HepG2 (cell line): ENCODE measurements at regions not wholly inside any gene's neighbourhood (a gene's known extent, or its start where the extent isn't known, plus 50 kb on each side); places are given as distances from the start of the nearest gene placed in this dataset.
A peak's percentile ranks its signal among the peaks of the same experiment; 100 is the strongest.

ENCODE experiments used
- ETS1 ChIP-seq: sonication (generic); formaldehyde crosslinking; IDR thresholded peaks from 2 replicates; pipeline ENCODE4 v1.4.0; 2020; ENCODE audit warnings: missing genetic modification reagents
- GABPA ChIP-seq, 2 experiments: IDR thresholded peaks; 2 replicates each; pipeline ENCODE4 v1.6.1; 2011 to 2016; ENCODE audit warnings: low read depth in 2 of 2, low read length in 1 of 2, missing biosample characterization in 1 of 2, missing genetic modification characterization in 1 of 2
- KLF16 ChIP-seq, 2 experiments: sonication (generic) in 1 of 2; formaldehyde crosslinking in 1 of 2; IDR thresholded peaks; 2 replicates each; pipeline versions ENCODE4 v1.6.1 to v1.8.0; 2016 to 2023; ENCODE audit warnings: missing genetic modification reagents in 2 of 2, missing compliant biosample characterization in 1 of 2
- MAFG ChIP-seq: sonication (generic); formaldehyde crosslinking; IDR thresholded peaks from 2 replicates; pipeline ENCODE4 v1.5.1; 2020; ENCODE audit warnings: mild to moderate bottlenecking, missing genetic modification reagents
- MTA1 ChIP-seq: sonication (generic); formaldehyde crosslinking; IDR thresholded peaks from 2 replicates; pipeline ENCODE4 v1.4.0; 2020; ENCODE audit warnings: missing genetic modification reagents, mild to moderate bottlenecking, borderline replicate concordance
- NCOA1 ChIP-seq: sonication (generic); formaldehyde crosslinking; IDR thresholded peaks from 2 replicates; pipeline ENCODE4 v1.9.0; 2021; ENCODE audit warnings: missing genetic modification reagents
- NCOR1 ChIP-seq: fragments of 200-600 bp; sonication (generic); IDR thresholded peaks from 2 replicates; pipeline ENCODE4 v1.7.0; 2017; ENCODE audit warnings: antibody characterized with exemption, low read length, borderline replicate concordance
- ONECUT2 ChIP-seq: sonication (generic); formaldehyde crosslinking; IDR thresholded peaks from 2 replicates; pipeline ENCODE4 v1.4.0; 2020; ENCODE audit warnings: missing genetic modification reagents
- SUZ12 ChIP-seq: fragments of 150-350 bp; IDR thresholded peaks from 2 replicates; pipeline ENCODE4 v1.6.1; 2014; ENCODE audit warnings: low read depth, low read length
- TP53 ChIP-seq: sonication (generic); formaldehyde crosslinking; conservative IDR thresholded peaks from 2 replicates; pipeline ENCODE4 v1.4.0; 2020; ENCODE audit warnings: missing genetic modification reagents
- ZNF644 ChIP-seq: IDR thresholded peaks from 2 replicates; pipeline ENCODE4 v1.6.1; 2016; ENCODE audit warnings: low read depth
- ZNF781 ChIP-seq: sonication (generic); formaldehyde crosslinking; IDR thresholded peaks from 2 replicates; pipeline ENCODE4 v1.5.1; 2020; ENCODE audit warnings: borderline replicate concordance, mild to moderate bottlenecking, missing genetic modification reagents; ENCODE audit errors: not compliant biosample characterization
- ZNF790 ChIP-seq: sonication (generic); formaldehyde crosslinking; IDR thresholded peaks from 2 replicates; pipeline ENCODE4 v1.8.0; 2022; ENCODE audit warnings: missing genetic modification reagents, mild to moderate bottlenecking, borderline replicate concordance
- ZNF891 ChIP-seq: sonication (generic); formaldehyde crosslinking; IDR thresholded peaks from 2 replicates; pipeline ENCODE4 v1.5.0; 2020; ENCODE audit warnings: mild to moderate bottlenecking, missing genetic modification reagents
- TF ChIP-seq, protein P1 (sequence below): sonication (generic); formaldehyde crosslinking; IDR thresholded peaks from 2 replicates; pipeline ENCODE4 v1.4.0; 2020; ENCODE audit warnings: low read depth, mild to moderate bottlenecking, missing genetic modification reagents
- TF ChIP-seq, protein P2 (sequence below): sonication (generic); formaldehyde crosslinking; IDR thresholded peaks from 2 replicates; pipeline ENCODE4 v1.5.0; 2020; ENCODE audit warnings: mild to moderate bottlenecking, missing genetic modification reagents
- TF ChIP-seq, protein P3 (sequence below): sonication (generic); formaldehyde crosslinking; IDR thresholded peaks from 2 replicates; pipeline ENCODE4 v1.5.1; 2020; ENCODE audit warnings: mild to moderate bottlenecking, missing genetic modification reagents, moderate library complexity

GRCh38 chr9:129413537-129414376 is 207.1 kb downstream of the C9orf50 start (continued):
- TF ChIP-seq, protein P1, sequence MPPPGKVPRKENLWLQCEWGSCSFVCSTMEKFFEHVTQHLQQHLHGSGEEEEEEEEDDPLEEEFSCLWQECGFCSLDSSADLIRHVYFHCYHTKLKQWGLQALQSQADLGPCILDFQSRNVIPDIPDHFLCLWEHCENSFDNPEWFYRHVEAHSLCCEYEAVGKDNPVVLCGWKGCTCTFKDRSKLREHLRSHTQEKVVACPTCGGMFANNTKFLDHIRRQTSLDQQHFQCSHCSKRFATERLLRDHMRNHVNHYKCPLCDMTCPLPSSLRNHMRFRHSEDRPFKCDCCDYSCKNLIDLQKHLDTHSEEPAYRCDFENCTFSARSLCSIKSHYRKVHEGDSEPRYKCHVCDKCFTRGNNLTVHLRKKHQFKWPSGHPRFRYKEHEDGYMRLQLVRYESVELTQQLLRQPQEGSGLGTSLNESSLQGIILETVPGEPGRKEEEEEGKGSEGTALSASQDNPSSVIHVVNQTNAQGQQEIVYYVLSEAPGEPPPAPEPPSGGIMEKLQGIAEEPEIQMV = no peak
- TF ChIP-seq ZNF644 (CRISPR knock-in tag) = no peak
- TF ChIP-seq GABPA (IDR thresholded peaks at IDR 0.05; ENCODE audit: low read depth, low read length) = no peak
- TF ChIP-seq GABPA (CRISPR knock-in tag; IDR thresholded peaks at IDR 0.05; ENCODE audit: low read depth) = no peak
- no peak for TF ChIP-seq ZNF781 (CRISPR knock-in tag)
- TF ChIP-seq, protein P2, sequence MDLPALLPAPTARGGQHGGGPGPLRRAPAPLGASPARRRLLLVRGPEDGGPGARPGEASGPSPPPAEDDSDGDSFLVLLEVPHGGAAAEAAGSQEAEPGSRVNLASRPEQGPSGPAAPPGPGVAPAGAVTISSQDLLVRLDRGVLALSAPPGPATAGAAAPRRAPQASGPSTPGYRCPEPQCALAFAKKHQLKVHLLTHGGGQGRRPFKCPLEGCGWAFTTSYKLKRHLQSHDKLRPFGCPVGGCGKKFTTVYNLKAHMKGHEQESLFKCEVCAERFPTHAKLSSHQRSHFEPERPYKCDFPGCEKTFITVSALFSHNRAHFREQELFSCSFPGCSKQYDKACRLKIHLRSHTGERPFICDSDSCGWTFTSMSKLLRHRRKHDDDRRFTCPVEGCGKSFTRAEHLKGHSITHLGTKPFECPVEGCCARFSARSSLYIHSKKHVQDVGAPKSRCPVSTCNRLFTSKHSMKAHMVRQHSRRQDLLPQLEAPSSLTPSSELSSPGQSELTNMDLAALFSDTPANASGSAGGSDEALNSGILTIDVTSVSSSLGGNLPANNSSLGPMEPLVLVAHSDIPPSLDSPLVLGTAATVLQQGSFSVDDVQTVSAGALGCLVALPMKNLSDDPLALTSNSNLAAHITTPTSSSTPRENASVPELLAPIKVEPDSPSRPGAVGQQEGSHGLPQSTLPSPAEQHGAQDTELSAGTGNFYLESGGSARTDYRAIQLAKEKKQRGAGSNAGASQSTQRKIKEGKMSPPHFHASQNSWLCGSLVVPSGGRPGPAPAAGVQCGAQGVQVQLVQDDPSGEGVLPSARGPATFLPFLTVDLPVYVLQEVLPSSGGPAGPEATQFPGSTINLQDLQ (CRISPR knock-in tag) = no peak
- no peak for TF ChIP-seq MAFG (CRISPR knock-in tag)
- TF ChIP-seq NCOR1 = no peak
- TF ChIP-seq SUZ12 = no peak
- TF ChIP-seq ETS1 = no peak; the same call in 1 of the 2 replicates
- peak; percentile 6; the same call in 1 of the 2 replicates for TF ChIP-seq NCOA1
- TF ChIP-seq MTA1 (CRISPR knock-in tag) = peak; percentile 5; the same call in 1 of the 2 replicates
- no peak for TF ChIP-seq KLF16 (CRISPR knock-in tag; IDR thresholded peaks at IDR 0.05)
- TF ChIP-seq, protein P3, sequence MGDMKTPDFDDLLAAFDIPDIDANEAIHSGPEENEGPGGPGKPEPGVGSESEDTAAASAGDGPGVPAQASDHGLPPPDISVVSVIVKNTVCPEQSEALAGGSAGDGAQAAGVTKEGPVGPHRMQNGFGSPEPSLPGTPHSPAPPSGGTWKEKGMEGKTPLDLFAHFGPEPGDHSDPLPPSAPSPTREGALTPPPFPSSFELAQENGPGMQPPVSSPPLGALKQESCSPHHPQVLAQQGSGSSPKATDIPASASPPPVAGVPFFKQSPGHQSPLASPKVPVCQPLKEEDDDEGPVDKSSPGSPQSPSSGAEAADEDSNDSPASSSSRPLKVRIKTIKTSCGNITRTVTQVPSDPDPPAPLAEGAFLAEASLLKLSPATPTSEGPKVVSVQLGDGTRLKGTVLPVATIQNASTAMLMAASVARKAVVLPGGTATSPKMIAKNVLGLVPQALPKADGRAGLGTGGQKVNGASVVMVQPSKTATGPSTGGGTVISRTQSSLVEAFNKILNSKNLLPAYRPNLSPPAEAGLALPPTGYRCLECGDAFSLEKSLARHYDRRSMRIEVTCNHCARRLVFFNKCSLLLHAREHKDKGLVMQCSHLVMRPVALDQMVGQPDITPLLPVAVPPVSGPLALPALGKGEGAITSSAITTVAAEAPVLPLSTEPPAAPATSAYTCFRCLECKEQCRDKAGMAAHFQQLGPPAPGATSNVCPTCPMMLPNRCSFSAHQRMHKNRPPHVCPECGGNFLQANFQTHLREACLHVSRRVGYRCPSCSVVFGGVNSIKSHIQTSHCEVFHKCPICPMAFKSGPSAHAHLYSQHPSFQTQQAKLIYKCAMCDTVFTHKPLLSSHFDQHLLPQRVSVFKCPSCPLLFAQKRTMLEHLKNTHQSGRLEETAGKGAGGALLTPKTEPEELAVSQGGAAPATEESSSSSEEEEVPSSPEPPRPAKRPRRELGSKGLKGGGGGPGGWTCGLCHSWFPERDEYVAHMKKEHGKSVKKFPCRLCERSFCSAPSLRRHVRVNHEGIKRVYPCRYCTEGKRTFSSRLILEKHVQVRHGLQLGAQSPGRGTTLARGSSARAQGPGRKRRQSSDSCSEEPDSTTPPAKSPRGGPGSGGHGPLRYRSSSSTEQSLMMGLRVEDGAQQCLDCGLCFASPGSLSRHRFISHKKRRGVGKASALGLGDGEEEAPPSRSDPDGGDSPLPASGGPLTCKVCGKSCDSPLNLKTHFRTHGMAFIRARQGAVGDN (CRISPR knock-in tag) = peak; percentile 19
- 0 out of 2 replicates have a peak, but pooled peaks have one; percentile 21 for TF ChIP-seq ONECUT2 (CRISPR knock-in tag)
- TF ChIP-seq ZNF790 (CRISPR knock-in tag) = no peak
- TF ChIP-seq TP53 (CRISPR knock-in tag) = 0 out of 2 replicates have a peak, but pooled peaks have one; percentile 22
- TF ChIP-seq ZNF891 (CRISPR knock-in tag) = no peak
